Muscle of back (tissue), 3 donors: ENCODE measurements at regions not wholly inside any gene's neighbourhood (a gene's known extent, or its start where the extent isn't known, plus 50 kb on each side); places are given as distances from the start of the nearest gene placed in this dataset.
"Not testable (repeated sequence)": the region's sequence is repeated elsewhere in the genome, so short reads cannot be mapped to it uniquely, and the experiment has no call there.

Experiments used
- DNase-seq, 3 donors: peaks; one replicate each; pipeline versions ENCODE4 v3.0.0 to v3.0.0-alpha.2; 2013

DNA sequence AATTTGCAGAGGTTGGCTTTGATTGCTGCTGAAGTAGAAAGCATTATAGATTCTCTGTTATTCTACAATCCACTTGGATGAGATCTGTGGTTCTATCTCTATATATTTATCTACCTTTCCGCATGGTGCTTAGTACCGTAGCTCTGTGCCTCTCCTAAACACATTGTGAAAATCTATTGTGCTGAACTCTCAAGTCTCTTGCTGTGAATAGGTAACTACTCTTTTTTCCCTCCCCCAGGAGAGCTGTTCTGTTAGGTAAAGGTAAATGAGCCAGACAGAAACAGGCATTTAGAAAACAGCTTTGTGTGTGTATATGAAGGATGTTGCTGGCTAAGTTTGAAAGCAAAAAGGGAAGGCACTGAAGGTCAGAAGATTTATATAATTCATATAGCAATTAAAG, 112.6 kb downstream of the BRMS1L start:
- DNase-seq: no peak

DNA sequence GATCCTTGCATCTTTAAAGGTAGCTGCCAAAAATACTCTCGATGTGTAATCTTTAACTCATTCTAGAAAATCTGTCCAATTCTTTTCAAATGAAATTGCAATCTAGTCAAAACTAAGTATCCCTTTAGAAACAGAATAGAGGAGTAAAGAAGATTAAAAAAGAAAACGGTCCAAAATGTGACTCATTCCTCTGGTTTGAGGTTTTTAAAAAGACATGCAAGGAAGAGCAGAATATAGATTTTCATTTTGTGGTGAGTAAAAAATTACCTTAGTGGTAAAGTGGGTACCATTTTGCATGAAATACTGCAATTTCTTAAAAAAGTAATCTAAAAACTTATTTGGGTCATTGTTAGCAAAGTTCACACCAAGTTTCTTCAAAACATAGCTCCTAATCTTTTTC, 108.4 kb downstream of the BRMS1L start:
- DNase-seq: no peak

DNA sequence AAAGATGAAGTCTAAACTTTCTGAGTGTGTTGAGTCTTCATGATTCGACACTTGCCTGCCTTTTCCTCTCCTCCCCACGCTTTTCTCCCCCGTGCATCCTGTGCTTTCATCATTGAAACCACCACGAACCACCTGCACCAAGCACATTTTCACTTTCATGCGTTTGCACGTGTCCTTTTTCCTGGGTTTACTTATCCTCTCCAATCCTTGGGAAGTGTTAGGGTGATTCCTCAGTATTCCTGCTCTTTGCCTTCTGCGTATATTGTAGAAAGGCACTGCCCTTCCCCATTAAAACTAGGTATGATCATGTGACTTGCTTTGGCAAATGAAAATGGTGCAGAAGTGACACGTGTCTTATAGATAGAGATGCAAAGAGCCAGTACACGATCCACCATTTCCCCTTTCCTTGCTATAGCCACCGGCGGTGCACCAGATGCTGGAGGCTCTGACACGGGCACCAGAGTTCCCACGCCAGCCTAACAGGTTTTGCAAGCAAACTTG, 106.6 kb downstream of the BRMS1L start:
- no peak for DNase-seq

DNA sequence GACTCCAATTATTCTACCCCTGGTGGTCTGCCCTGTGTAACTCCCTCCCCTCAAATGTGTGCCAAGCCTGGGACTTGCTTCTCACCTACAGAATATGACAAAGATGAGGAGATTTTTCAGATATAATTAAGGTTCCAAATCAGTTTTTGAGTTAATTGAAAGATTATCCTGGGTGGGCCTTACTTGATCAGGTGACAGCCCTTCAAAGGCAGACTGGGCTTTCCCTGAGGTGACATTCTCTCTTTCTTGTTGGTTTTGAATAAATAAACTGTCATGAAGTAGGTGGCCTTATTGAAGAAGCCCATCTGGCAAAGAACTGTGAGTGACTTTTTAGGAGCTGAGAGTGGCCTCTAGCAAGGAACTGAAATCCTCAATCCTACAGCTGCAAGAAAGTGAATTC, 106.0 kb downstream of the BRMS1L start:
- no peak for DNase-seq

DNA sequence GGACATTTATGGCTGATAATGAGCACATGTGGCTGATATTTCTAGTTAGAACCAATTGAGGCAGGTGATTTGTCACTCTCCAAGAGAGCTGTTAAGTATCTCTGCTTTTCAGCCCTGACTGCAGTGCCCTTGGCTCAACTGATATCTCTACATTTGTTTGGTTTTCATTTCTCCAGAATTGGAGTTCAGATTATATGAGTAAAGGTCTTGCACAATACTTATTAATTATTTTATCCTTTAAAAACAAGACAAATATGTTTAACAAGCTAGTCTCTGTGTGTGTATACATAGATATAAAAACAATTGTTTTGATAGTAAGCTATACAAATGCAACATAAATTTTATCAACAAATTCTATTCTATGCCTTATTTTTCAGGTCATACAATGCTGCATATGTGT, 105.2 kb downstream of the BRMS1L start:
- no peak for DNase-seq

DNA sequence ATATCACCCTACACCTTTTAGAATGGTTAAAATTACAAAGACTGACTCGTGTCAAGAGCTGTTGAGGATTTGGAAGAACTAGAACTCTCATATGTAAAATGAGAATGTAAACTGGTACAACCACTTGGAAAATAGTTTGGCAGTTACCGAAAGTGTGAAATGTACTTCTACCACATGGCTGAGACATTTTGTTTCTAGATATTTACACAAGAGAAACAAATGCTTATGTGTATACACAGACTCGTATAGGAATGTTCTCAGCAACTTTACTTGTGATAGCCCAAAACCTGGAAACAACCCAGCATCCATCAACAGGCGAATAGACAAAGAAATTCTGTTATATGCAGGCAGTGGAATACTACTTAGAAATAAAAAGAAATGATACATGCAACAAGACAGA, 103.0 kb downstream of the BRMS1L start:
- no peak for DNase-seq

DNA sequence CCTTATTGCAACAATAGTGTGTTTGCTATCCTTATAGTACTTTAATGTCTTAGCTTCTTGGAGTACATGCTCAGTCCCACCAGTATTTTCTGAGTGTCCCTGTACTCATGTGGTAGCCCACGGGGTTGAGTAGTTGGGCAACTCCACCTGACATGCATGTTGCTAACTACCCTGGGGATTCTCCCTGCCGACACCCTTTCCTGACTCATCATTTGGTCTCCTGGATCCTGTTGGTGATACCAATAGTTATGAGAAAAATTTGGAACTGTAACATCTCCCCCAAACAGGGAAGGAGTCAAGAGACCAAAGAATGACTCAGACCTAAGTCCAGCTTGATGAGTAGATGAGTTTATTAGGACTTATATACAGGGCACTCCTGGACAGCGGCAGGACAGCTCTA, 101.6 kb downstream of the BRMS1L start:
- no peak for DNase-seq

DNA sequence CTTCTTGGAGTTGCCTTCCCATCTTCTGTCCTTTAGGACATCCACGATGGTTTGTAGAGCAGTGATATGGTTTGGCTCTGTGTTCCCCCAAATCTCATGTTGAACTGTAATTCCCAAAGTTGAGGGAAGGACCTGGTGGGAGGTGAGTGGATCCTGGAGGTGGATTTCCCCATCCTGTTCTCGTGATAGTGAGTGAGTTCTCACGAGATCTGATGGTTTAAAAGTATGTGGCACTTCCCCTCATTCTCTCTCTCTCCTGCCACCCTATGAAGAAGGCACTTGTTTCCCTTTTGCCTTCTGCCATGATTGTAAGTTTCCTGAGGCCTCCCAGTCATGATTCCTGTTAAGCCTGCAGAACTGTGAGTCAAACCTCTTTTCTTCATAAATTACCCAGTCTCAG, 99.2 kb downstream of the BRMS1L start:
- no peak for DNase-seq

DNA sequence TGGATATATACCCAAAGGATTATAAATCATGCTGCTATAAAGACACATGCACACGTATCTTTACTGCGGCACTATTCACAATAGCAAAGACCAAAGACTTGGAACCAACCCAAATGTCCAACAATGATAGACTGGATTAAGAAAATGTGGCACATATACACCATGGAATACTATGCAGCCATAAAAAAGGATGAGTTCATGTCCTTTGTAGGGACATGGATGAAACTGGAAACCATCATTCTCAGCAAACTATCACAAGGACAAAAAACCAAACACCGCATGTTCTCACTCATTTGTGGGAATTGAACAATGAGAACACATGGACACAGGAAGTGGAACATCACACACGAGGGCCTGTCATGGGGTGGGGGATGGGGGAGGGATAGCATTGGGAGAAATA, 96.5 kb downstream of the BRMS1L start:
- DNase-seq: not testable (repeated sequence)

DNA sequence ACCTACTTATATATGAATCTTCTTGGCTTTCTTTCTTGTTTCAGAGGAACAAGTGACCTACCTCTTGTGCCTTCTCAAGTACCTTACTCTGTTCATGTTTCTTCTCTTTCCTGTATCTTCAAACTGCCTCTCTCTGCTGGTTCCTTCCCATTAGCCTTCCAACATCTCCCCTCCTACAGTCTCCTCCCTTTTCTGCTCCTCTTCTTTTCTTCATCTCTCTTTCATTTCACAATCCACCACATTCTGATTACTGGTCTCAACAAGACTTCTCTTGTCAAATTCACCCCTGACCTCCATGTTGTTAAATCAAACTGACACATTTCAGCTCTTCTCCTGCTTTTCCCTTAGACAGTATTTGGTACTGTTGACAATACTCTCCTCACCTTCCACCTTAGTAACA, 95.6 kb downstream of the BRMS1L start:
- DNase-seq: no peak
